Neural progenitor cell (in vitro differentiated cells): ENCODE measurements at regions not wholly inside any gene's neighbourhood (a gene's known extent, or its start where the extent isn't known, plus 50 kb on each side); places are given as distances from the start of the nearest gene placed in this dataset.

ENCODE experiments used
- DNase-seq: peaks from one replicate; pipeline ENCODE4 v3.0.0-alpha.2; 2016; ENCODE audit warnings: low spot score
- H2AFZ ChIP-seq: fragments of 200-600 bp; sonication (generic); replicated peaks from 2 replicates; pipeline ENCODE4 v1.6.1; 2016; ENCODE audit warnings: antibody characterized with exemption
- H3F3A ChIP-seq: fragments of 200-600 bp; sonication (generic); 2 replicates; pipeline ENCODE4 v1.6.1; 2016; ENCODE audit warnings: antibody characterized with exemption, low read depth
- H3K27ac ChIP-seq: fragments of 200-600 bp; sonication (generic); 2 replicates; pipeline ENCODE4 v1.5.1; 2016; ENCODE audit warnings: mild to moderate bottlenecking
- H3K27me3 ChIP-seq: fragments of 200-600 bp; sonication (generic); 2 replicates; pipeline ENCODE4 v1.6.1; 2016; ENCODE audit warnings: mild to moderate bottlenecking, moderate library complexity
- H3K36me3 ChIP-seq: fragments of 200-600 bp; sonication (generic); 2 replicates; pipeline ENCODE4 v1.5.1; 2016
- H3K4me1 ChIP-seq: fragments of 200-600 bp; sonication (generic); 2 replicates; pipeline ENCODE4 v1.6.1; 2016; ENCODE audit warnings: mixed run types
- H3K4me2 ChIP-seq: fragments of 200-600 bp; sonication (generic); 2 replicates; pipeline ENCODE4 v1.6.1; 2016
- H3K4me3 ChIP-seq: fragments of 200-600 bp; sonication (generic); 2 replicates; pipeline ENCODE4 v1.5.1; 2016
- H3K79me2 ChIP-seq: fragments of 200-600 bp; sonication (generic); 2 replicates; pipeline ENCODE4 v1.6.1; 2016; ENCODE audit warnings: low read depth
- H3K9ac ChIP-seq: fragments of 200-600 bp; sonication (generic); 2 replicates; pipeline ENCODE4 v1.6.1; 2016
- H3K9me3 ChIP-seq: fragments of 200-600 bp; sonication (generic); 2 replicates; pipeline ENCODE4 v1.5.1; 2016; ENCODE audit warnings: low read depth
- H4K20me1 ChIP-seq: fragments of 200-600 bp; sonication (generic); 2 replicates; pipeline ENCODE4 v1.6.1; 2016; ENCODE audit warnings: low read depth
- H3K27ac Mint-ChIP-seq: 3 replicates; pipeline ENCODE4 v1.8.0; 2021; ENCODE audit warnings: mixed read lengths
- H3K27me3 Mint-ChIP-seq: 2 replicates; pipeline ENCODE4 v1.8.0; 2022; ENCODE audit warnings: low read depth, mild to moderate bottlenecking, inconsistent platforms, moderate library complexity, mixed read lengths; ENCODE audit not compliant: insufficient read depth
- H3K36me3 Mint-ChIP-seq: 3 replicates; pipeline ENCODE4 v1.8.0; 2021; ENCODE audit warnings: mixed read lengths
- H3K4me1 Mint-ChIP-seq: 3 replicates; pipeline ENCODE4 v1.8.0; 2021; ENCODE audit warnings: mixed read lengths
- H3K4me3 Mint-ChIP-seq: 3 replicates; pipeline ENCODE4 v1.8.0; 2021; ENCODE audit warnings: mild to moderate bottlenecking, moderate library complexity, mixed read lengths
- H3K9me3 Mint-ChIP-seq: 3 replicates; pipeline ENCODE4 v1.8.0; 2020; ENCODE audit warnings: mixed read lengths
- EZH2 ChIP-seq: fragments of 200-600 bp; sonication (generic); IDR thresholded peaks from 2 replicates; pipeline ENCODE4 v1.6.1; 2017; ENCODE audit warnings: antibody characterized with exemption, mild to moderate bottlenecking, moderate library complexity
- EZH2phosphoT487 ChIP-seq: fragments of 200-600 bp; sonication (generic); IDR thresholded peaks from 2 replicates; pipeline ENCODE4 v1.6.1; 2017; ENCODE audit warnings: antibody characterized with exemption
- TF ChIP-seq, protein P1 (sequence below): fragments of 200-600 bp; sonication (generic); IDR thresholded peaks from 2 replicates; pipeline ENCODE4 v1.5.1; 2017; ENCODE audit warnings: antibody characterized with exemption, mild to moderate bottlenecking

DNA sequence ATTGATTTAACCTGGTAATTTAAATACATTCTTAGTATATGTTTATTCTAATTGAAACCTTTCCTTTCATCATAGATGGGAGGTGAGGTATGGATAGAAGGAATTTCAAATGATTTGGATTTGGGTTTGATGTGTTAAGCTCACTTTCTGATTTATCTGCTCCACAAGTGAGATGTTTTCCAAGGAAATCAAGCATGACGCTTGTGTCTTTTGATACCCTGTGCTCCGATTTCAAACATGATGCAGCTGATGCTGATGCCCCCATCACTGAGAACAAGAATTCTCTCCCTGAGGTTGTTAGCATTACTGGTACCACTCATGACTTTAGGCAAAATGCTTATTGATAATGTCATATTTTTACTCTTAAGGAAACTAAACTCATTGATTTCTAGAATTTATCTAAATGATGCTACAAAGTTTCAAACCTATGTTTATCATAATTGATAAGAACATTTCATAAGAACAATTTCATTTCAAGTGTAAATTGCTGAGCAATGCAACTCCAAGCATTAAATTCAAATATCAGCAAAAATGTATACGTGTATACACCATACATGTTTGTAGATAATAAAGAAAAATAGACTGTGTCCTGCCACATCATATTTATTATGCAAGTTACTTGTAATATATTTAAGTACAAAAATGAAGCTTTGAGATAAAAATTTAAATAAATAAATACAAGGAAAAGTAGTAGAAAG is 75.5 kb upstream of the LRIG3 start:
- Mint-ChIP-seq H3K36me3 (no peaks in the 10 kb centered on the region), H3K27ac (no peak overlapping the region), H3K4me3 (no peak overlapping the region), H3K27me3 (no peaks in the 10 kb centered on the region), H3K9me3 (no peaks in the 10 kb centered on the region), H3K4me1 (no peaks in the 10 kb centered on the region)
- no peak overlapping the region for H2AFZ ChIP-seq
- H3K79me2 ChIP-seq = no peaks in the 10 kb centered on the region
- H4K20me1 ChIP-seq = no peaks in the 10 kb centered on the region
- no peaks in the 10 kb centered on the region for H3F3A ChIP-seq
- H3K36me3 ChIP-seq = no peaks in the 10 kb centered on the region
- no peaks in the 10 kb centered on the region for H3K4me1 ChIP-seq
- no peak for DNase-seq
- H3K9ac ChIP-seq = no peak overlapping the region
- H3K4me2 ChIP-seq = no peak overlapping the region
- no peak overlapping the region for H3K4me3 ChIP-seq
- TF ChIP-seq EZH2 = no peak
- TF ChIP-seq EZH2phosphoT487 = no peak
- TF ChIP-seq, protein P1, sequence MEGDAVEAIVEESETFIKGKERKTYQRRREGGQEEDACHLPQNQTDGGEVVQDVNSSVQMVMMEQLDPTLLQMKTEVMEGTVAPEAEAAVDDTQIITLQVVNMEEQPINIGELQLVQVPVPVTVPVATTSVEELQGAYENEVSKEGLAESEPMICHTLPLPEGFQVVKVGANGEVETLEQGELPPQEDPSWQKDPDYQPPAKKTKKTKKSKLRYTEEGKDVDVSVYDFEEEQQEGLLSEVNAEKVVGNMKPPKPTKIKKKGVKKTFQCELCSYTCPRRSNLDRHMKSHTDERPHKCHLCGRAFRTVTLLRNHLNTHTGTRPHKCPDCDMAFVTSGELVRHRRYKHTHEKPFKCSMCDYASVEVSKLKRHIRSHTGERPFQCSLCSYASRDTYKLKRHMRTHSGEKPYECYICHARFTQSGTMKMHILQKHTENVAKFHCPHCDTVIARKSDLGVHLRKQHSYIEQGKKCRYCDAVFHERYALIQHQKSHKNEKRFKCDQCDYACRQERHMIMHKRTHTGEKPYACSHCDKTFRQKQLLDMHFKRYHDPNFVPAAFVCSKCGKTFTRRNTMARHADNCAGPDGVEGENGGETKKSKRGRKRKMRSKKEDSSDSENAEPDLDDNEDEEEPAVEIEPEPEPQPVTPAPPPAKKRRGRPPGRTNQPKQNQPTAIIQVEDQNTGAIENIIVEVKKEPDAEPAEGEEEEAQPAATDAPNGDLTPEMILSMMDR = no peak
- no peaks in the 10 kb centered on the region for H3K27me3 ChIP-seq
- H3K9me3 ChIP-seq = no peaks in the 10 kb centered on the region
- H3K27ac ChIP-seq = no peak overlapping the region

DNA sequence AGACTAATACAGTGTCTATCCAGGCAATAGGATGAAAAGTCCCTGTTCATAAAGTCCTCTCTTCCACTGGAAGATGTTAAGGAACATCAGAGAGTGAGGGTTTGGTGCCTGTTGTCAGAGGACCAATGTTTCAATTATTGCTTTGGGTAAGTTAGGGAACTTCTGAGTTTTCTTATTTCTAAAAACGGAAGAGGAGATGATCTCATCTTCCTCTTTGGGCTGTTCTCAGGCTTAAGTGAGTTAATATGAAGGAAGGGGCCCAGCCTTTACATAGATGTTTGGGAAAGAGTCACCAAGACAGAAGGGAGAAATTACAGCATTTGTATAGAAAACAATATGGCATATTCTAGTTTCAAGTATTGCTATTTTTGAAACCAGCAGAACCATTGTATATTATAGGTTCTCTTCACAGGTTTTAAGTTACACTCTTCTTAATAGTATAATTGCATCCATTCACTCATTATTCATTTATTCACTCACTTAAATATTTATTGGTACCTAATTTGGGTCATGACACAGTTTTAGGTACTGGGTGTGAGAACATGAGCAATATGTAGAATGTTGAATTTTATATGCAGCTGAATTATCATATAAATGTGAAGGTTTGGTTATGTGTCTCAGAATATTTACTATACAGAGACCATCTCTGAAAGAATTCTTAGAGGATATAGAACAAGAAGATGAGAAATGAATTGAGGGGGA is 68.5 kb upstream of the LRIG3 start:
- H3K27me3 Mint-ChIP-seq = no peaks in the 10 kb centered on the region
- H3K4me3 ChIP-seq = no peak overlapping the region
- no peaks in the 10 kb centered on the region for H4K20me1 ChIP-seq
- peaks cover 11% of the 10 kb centered on the region for H3K9me3 Mint-ChIP-seq
- no peaks in the 10 kb centered on the region for H3K4me1 ChIP-seq
- H3K9ac ChIP-seq = no peak overlapping the region
- no peak overlapping the region for H2AFZ ChIP-seq
- no peaks in the 10 kb centered on the region for H3K4me1 Mint-ChIP-seq
- no peaks in the 10 kb centered on the region for H3K79me2 ChIP-seq
- H3F3A ChIP-seq = no peaks in the 10 kb centered on the region
- H3K36me3 ChIP-seq = no peaks in the 10 kb centered on the region
- no peak overlapping the region for H3K27ac ChIP-seq
- H3K36me3 Mint-ChIP-seq = no peaks in the 10 kb centered on the region
- no peak overlapping the region for H3K4me2 ChIP-seq
- no peak for DNase-seq
- H3K27ac Mint-ChIP-seq = no peak overlapping the region
- no peak overlapping the region for H3K4me3 Mint-ChIP-seq
- TF ChIP-seq EZH2phosphoT487 (no peak), EZH2 (no peak)
- TF ChIP-seq, protein P1 = no peak
- no peaks in the 10 kb centered on the region for H3K9me3 ChIP-seq
- H3K27me3 ChIP-seq = no peaks in the 10 kb centered on the region

DNA sequence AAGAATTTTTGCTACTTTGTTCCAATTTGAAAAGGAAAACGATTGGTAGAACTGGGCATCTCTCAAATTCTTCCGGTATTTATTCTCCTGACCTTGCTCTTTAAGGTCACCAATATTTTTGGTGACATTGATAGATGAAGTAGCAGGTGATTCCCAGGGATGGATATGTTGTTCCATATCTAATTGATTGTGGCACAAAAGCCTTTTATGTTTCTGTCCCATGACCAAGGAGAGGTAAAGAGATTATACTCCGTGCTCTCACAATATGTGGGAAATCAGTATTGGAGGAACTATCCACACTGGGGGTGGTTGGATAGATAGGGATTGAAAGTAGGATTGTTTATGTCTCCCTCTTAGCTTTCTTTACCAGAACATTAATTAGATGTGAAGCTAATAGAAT is 61.7 kb upstream of the LRIG3 start:
- no peaks in the 10 kb centered on the region for H3K27me3 ChIP-seq
- no peak overlapping the region for H3K9ac ChIP-seq
- H3K79me2 ChIP-seq = no peaks in the 10 kb centered on the region
- Mint-ChIP-seq H3K4me1 (peaks cover 4% of the 10 kb centered on the region), H3K9me3 (peaks cover 2% of the 10 kb centered on the region), H3K36me3 (no peaks in the 10 kb centered on the region), H3K4me3 (no peak overlapping the region), H3K27ac (no peak overlapping the region), H3K27me3 (no peaks in the 10 kb centered on the region)
- no peaks in the 10 kb centered on the region for H3K4me1 ChIP-seq
- H4K20me1 ChIP-seq = no peaks in the 10 kb centered on the region
- H3K36me3 ChIP-seq = no peaks in the 10 kb centered on the region
- H3K9me3 ChIP-seq = no peaks in the 10 kb centered on the region
- H3K4me2 ChIP-seq = no peak overlapping the region
- no peak for TF ChIP-seq EZH2phosphoT487
- no peak for TF ChIP-seq EZH2
- TF ChIP-seq, protein P1 = no peak
- no peak overlapping the region for H2AFZ ChIP-seq
- H3F3A ChIP-seq = no peaks in the 10 kb centered on the region
- H3K27ac ChIP-seq = no peak overlapping the region
- no peak for DNase-seq
- H3K4me3 ChIP-seq = no peak overlapping the region
